DMS 273 (cell line): ENCODE measurements at regions not wholly inside any gene's neighbourhood (a gene's known extent, or its start where the extent isn't known, plus 50 kb on each side); places are given as distances from the start of the nearest gene placed in this dataset.
"Not testable (repeated sequence)": the region's sequence is repeated elsewhere in the genome, so short reads cannot be mapped to it uniquely, and the experiment has no call there.

ENCODE experiments used
- DNase-seq: peaks from one replicate; lab custom pipeline; 2025; ENCODE audit not compliant: unreplicated experiment; lab: John Stamatoyannopoulos, UW

GRCh38 chr2:20499387-20499786, 52.5 kb downstream of the RHOB start:
- no peak for DNase-seq

- DNase-seq: no peak
Observed at GRCh38 chr2:20501974-20502373, 55.1 kb downstream of the RHOB start.

GRCh38 chr2:20502496-20502895, 55.6 kb downstream of the RHOB start:
- not testable (repeated sequence) for DNase-seq

GRCh38 chr2:20504174-20504573, 57.3 kb downstream of the RHOB start:
- no peak for DNase-seq

GRCh38 chr2:20506201-20506685, 59.4 kb downstream of the RHOB start:
- peak; percentile 16 for DNase-seq

- DNase-seq: no peak
Observed at GRCh38 chr2:20507166-20507692, 60.4 kb downstream of the RHOB start.

- no peak for DNase-seq
Observed at GRCh38 chr2:20507711-20508110, 60.8 kb downstream of the RHOB start.

- no peak for DNase-seq
Observed at GRCh38 chr2:20509301-20509769, 62.5 kb downstream of the RHOB start.

- peak; percentile 88 for DNase-seq
Observed at GRCh38 chr2:20509770-20510490, 63.1 kb downstream of the RHOB start.

GRCh38 chr2:20511130-20511529, 64.3 kb downstream of the RHOB start:
- DNase-seq: no peak

GRCh38 chr2:20512061-20512605, 65.3 kb downstream of the RHOB start:
- no peak for DNase-seq

GRCh38 chr2:20513946-20514345, 67.1 kb downstream of the RHOB start:
- DNase-seq: no peak

GRCh38 chr2:20514596-20515269, 67.9 kb downstream of the RHOB start:
- no peak for DNase-seq

GRCh38 chr2:20515290-20516220, 68.7 kb downstream of the RHOB start:
- no peak for DNase-seq

GRCh38 chr2:20516291-20516645, 69.4 kb downstream of the RHOB start:
- DNase-seq: no peak

GRCh38 chr2:20516646-20517341, 69.9 kb downstream of the RHOB start:
- DNase-seq: no peak

- no peak for DNase-seq
Observed at GRCh38 chr2:20519309-20519708, 72.4 kb downstream of the RHOB start.

GRCh38 chr2:20520128-20520527, 73.3 kb downstream of the RHOB start:
- no peak for DNase-seq

- DNase-seq: no peak
Observed at GRCh38 chr2:20521193-20521592, 74.3 kb downstream of the RHOB start.

- DNase-seq: no peak
Observed at GRCh38 chr2:20521682-20522189, 74.9 kb downstream of the RHOB start.
